ENCODE measurements at regions not wholly inside any gene's neighbourhood (a gene's known extent, or its start where the extent isn't known, plus 50 kb on each side); places are given as distances from the start of the nearest gene placed in this dataset.

DNA sequence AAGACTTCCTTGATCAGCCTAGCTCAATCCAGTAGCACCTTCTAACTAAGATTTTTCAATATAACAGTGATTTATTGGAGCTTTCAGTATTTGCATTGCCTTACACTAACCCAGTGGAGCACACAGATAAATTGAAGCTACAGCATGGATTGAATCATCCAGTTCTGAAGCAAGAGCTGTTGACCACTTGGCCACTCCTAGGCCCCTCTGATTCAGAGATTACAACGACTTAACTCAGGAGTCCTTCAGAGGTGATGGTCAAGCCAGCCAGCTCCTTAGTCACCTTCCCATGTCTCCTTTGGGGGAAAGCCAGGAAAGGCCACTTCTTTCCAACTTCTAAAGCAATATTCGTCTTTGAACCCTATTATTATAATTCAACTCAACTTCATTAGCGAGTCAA, 151.8 kb downstream of the TENT5C start:
- Histone ChIP-seq H3K36me3 (replicated peaks; ENCODE audit: low read depth, low read length) (no peaks in the 10 kb centered on the region), H3K27ac (ENCODE audit: low read length) (no peak overlapping the region), H2AFZ (ENCODE audit: low read depth, low read length) (no peak overlapping the region), H3K9ac (ENCODE audit: low read length) (no peak overlapping the region), H4K20me1 (ENCODE audit: insufficient read depth, low read length) (no peaks in the 10 kb centered on the region), H3K4me3 (ENCODE audit: low read length) (no peak overlapping the region), H3K4me1 (ENCODE audit: low read length) (peaks cover 9% of the 10 kb centered on the region), H3K27me3 (ENCODE audit: low read depth, low read length) (peaks cover 30% of the 10 kb centered on the region), H3K9me3 (ENCODE audit: insufficient read depth, low read length) (no peaks in the 10 kb centered on the region), H3K79me2 (ENCODE audit: low read length) (no peaks in the 10 kb centered on the region), H3K4me2 (ENCODE audit: low read length) (no peak overlapping the region)
- TF ChIP-seq CTCF (IDR thresholded peaks at IDR 0.05; ENCODE audit: low read depth, low read length) (no peak), EZH2phosphoT487 (IDR thresholded peaks at IDR 0.05; ENCODE audit: low read depth) (no peak)

GRCh38 chr1:117758444-117759316, 152.8 kb downstream of the TENT5C start:
- peak overlapping the region; percentile 76 for H3K4me3 ChIP-seq (ENCODE audit: low read length)

GRCh38 chr1:117759535-117759934, 153.7 kb downstream of the TENT5C start:
- TF ChIP-seq CTCF (IDR thresholded peaks at IDR 0.05; ENCODE audit: low read depth, low read length) (no peak), EZH2phosphoT487 (IDR thresholded peaks at IDR 0.05; ENCODE audit: low read depth) (no peak)
- H3K4me1 ChIP-seq (ENCODE audit: low read length): 0 out of 2 replicates have a peak, but pooled peaks cover 3% of the 10 kb centered on the region
- no peaks in the 10 kb centered on the region for H3K9me3 ChIP-seq (ENCODE audit: insufficient read depth, low read length)
- H3K36me3 ChIP-seq (replicated peaks; ENCODE audit: low read depth, low read length): no peaks in the 10 kb centered on the region
- no peak overlapping the region for H3K4me3 ChIP-seq (ENCODE audit: low read length)
- no peaks in the 10 kb centered on the region for H3K79me2 ChIP-seq (ENCODE audit: low read length)
- H3K4me2 ChIP-seq (ENCODE audit: low read length): no peak overlapping the region
- H3K9ac ChIP-seq (ENCODE audit: low read length): no peak overlapping the region
- no peaks in the 10 kb centered on the region for H4K20me1 ChIP-seq (ENCODE audit: insufficient read depth, low read length)
- H3K27me3 ChIP-seq (ENCODE audit: low read depth, low read length): peaks cover 19% of the 10 kb centered on the region; the same call in 1 of the 2 replicates
- no peak overlapping the region for H2AFZ ChIP-seq (ENCODE audit: low read depth, low read length)
- no peak overlapping the region for H3K27ac ChIP-seq (ENCODE audit: low read length)

More at GRCh38 chr1:117758444-117759316, 152.8 kb downstream of the TENT5C start:
- no peaks in the 10 kb centered on the region for H3K9me3 ChIP-seq (ENCODE audit: insufficient read depth, low read length)
- H3K9ac ChIP-seq (ENCODE audit: low read length): peak overlapping the region; percentile 16; the same call in 1 of the 2 replicates
- no peaks in the 10 kb centered on the region for H3K36me3 ChIP-seq (replicated peaks; ENCODE audit: low read depth, low read length)
- TF ChIP-seq CTCF (IDR thresholded peaks at IDR 0.05; ENCODE audit: low read depth, low read length) (peak; percentile 80), EZH2phosphoT487 (IDR thresholded peaks at IDR 0.05; ENCODE audit: low read depth) (no peak)
- peaks cover 25% of the 10 kb centered on the region for H3K27me3 ChIP-seq (ENCODE audit: low read depth, low read length)
- no peak overlapping the region for H3K27ac ChIP-seq (ENCODE audit: low read length)
- H2AFZ ChIP-seq (ENCODE audit: low read depth, low read length): peak overlapping the region; percentile 51
- peak overlapping the region; percentile 88 for H3K4me2 ChIP-seq (ENCODE audit: low read length)
- H3K4me1 ChIP-seq (ENCODE audit: low read length): peaks cover 6% of the 10 kb centered on the region
- no peaks in the 10 kb centered on the region for H3K79me2 ChIP-seq (ENCODE audit: low read length)
- no peaks in the 10 kb centered on the region for H4K20me1 ChIP-seq (ENCODE audit: insufficient read depth, low read length)

- Histone ChIP-seq H3K9me3 (ENCODE audit: insufficient read depth, low read length) (no peaks in the 10 kb centered on the region), H3K79me2 (ENCODE audit: low read length) (no peaks in the 10 kb centered on the region), H3K9ac (ENCODE audit: low read length) (no peak overlapping the region), H2AFZ (ENCODE audit: low read depth, low read length) (no peak overlapping the region), H3K36me3 (replicated peaks; ENCODE audit: low read depth, low read length) (no peaks in the 10 kb centered on the region), H3K27me3 (ENCODE audit: low read depth, low read length) (peaks cover 13% of the 10 kb centered on the region; the same call in 1 of the 2 replicates), H4K20me1 (ENCODE audit: insufficient read depth, low read length) (no peaks in the 10 kb centered on the region), H3K4me3 (ENCODE audit: low read length) (no peak overlapping the region), H3K4me2 (ENCODE audit: low read length) (no peak overlapping the region), H3K4me1 (ENCODE audit: low read length) (0 out of 2 replicates have a peak, but pooled peaks cover 3% of the 10 kb centered on the region), H3K27ac (ENCODE audit: low read length) (no peak overlapping the region)
- no peak for TF ChIP-seq CTCF (IDR thresholded peaks at IDR 0.05; ENCODE audit: low read depth, low read length)
- TF ChIP-seq EZH2phosphoT487 (IDR thresholded peaks at IDR 0.05; ENCODE audit: low read depth): no peak
Observed at GRCh38 chr1:117760069-117760468, 154.2 kb downstream of the TENT5C start.

Data from OCI-LY3 (cell line).